ENCODE measurements at regions not wholly inside any gene's neighbourhood (a gene's known extent, or its start where the extent isn't known, plus 50 kb on each side); places are given as distances from the start of the nearest gene placed in this dataset.

GRCh38 chr7:136056651-136057231 is 79.6 kb upstream of the MTPN start:
- no peak for DNase-seq

- no peak for DNase-seq
These were observed 78.1 kb upstream of the MTPN start for GRCh38 chr7:136055266-136055665.

- no peak for DNase-seq
These were observed 76.7 kb upstream of the MTPN start for GRCh38 chr7:136053689-136054485.

GRCh38 chr7:136051203-136051928 is 74.2 kb upstream of the MTPN start:
- DNase-seq: no peak

GRCh38 chr7:136050462-136050847 is 73.3 kb upstream of the MTPN start:
- no peak for DNase-seq

- DNase-seq: no peak
These were observed 72.8 kb upstream of the MTPN start for GRCh38 chr7:136049818-136050461.

- no peak for DNase-seq
These were observed 72.0 kb upstream of the MTPN start for GRCh38 chr7:136049117-136049516.

GRCh38 chr7:136046548-136046947 is 69.4 kb upstream of the MTPN start:
- no peak for DNase-seq

- DNase-seq: no peak
These were observed 68.8 kb upstream of the MTPN start for GRCh38 chr7:136045992-136046391.

- no peak for DNase-seq
These were observed 68.0 kb upstream of the MTPN start for GRCh38 chr7:136045181-136045580.

- no peak for DNase-seq
These were observed 62.6 kb upstream of the MTPN start for GRCh38 chr7:136039577-136040345.

GRCh38 chr7:136036336-136036735 is 59.2 kb upstream of the MTPN start:
- no peak for DNase-seq

- DNase-seq: no peak
These were observed 57.0 kb upstream of the MTPN start for GRCh38 chr7:136034132-136034531.

GRCh38 chr7:136033413-136034031 is 56.4 kb upstream of the MTPN start:
- no peak for DNase-seq

- DNase-seq: no peak
These were observed 53.7 kb upstream of the MTPN start for GRCh38 chr7:136030867-136031318.

GRCh38 chr7:136030330-136030729 is 53.2 kb upstream of the MTPN start:
- no peak for DNase-seq

- no peak for DNase-seq
These were observed 50.0 kb upstream of the MTPN start for GRCh38 chr7:136027160-136027559.
